ENCODE measurements at regions not wholly inside any gene's neighbourhood (a gene's known extent, or its start where the extent isn't known, plus 50 kb on each side); places are given as distances from the start of the nearest gene placed in this dataset.

GRCh38 chr11:116175707-116176106 lies 597.1 kb downstream of the BUD13 start:
- Histone ChIP-seq H3K27ac (no peak overlapping the region), H3K9me3 (no peaks in the 10 kb centered on the region), H3K27me3 (peaks cover 0 to 8% (median 0%) of the 10 kb centered on the region in 3 donors), H3K36me3 (no peaks in the 10 kb centered on the region), H3K4me3 (no peak overlapping the region), H3K4me1 (peaks cover 0 to 7% (median 7%) of the 10 kb centered on the region in 4 donors)
- TF ChIP-seq EP300 (IDR thresholded peaks at IDR 0.05) (no peak), CTCF (IDR thresholded peaks at IDR 0.05) (no peak), POLR2AphosphoS5 (IDR thresholded peaks at IDR 0.05) (no peak), POLR2A (IDR thresholded peaks at IDR 0.05) (no peak)
- intact Hi-C loops (cut with DNase I) = no loop called here
- DNase-seq = no peak
- WGBS, 2 donors = 80 to 85% methylated on average over 7 of the region's 7 CpGs

- 57 to 79% methylated on average over 20 of the region's 20 CpGs for WGBS, 2 donors
- no peak for TF ChIP-seq POLR2AphosphoS5 (IDR thresholded peaks at IDR 0.05)
- no peak for TF ChIP-seq POLR2A (IDR thresholded peaks at IDR 0.05)
- no peak for TF ChIP-seq EP300 (IDR thresholded peaks at IDR 0.05)
- TF ChIP-seq CTCF (IDR thresholded peaks at IDR 0.05) = no peak
- no peak overlapping the region for H3K4me3 ChIP-seq
- no peaks in the 10 kb centered on the region for H3K36me3 ChIP-seq
- intact Hi-C loops (cut with DNase I) = no loop called here
- H3K4me1 ChIP-seq = no peaks in the 10 kb centered on the region
- H3K27me3 ChIP-seq = peaks cover 0 to 8% (median 0%) of the 10 kb centered on the region in 3 donors
- H3K27ac ChIP-seq = no peak overlapping the region
- no peaks in the 10 kb centered on the region for H3K9me3 ChIP-seq
- DNase-seq = no peak
Observed at GRCh38 chr11:116173941-116174911, 598.6 kb downstream of the BUD13 start.

- Histone ChIP-seq H3K27ac (no peak overlapping the region), H3K27me3 (peaks cover 0 to 8% (median 0%) of the 10 kb centered on the region in 3 donors), H3K4me3 (no peak overlapping the region), H3K9me3 (no peaks in the 10 kb centered on the region), H3K4me1 (no peaks in the 10 kb centered on the region), H3K36me3 (no peaks in the 10 kb centered on the region)
- no peak for TF ChIP-seq CTCF (IDR thresholded peaks at IDR 0.05)
- TF ChIP-seq EP300 (IDR thresholded peaks at IDR 0.05) = no peak
- no peak for TF ChIP-seq POLR2A (IDR thresholded peaks at IDR 0.05)
- no peak for TF ChIP-seq POLR2AphosphoS5 (IDR thresholded peaks at IDR 0.05)
- intact Hi-C loops (cut with DNase I) = no loop called here
- DNase-seq = no peak
- 76 to 82% methylated on average over 4 of the region's 4 CpGs for WGBS, 2 donors
Observed at GRCh38 chr11:116173506-116173905, 599.3 kb downstream of the BUD13 start.

- intact Hi-C loops (cut with DNase I) = no loop called here
Observed at GRCh38 chr11:116172851-116173250, 599.9 kb downstream of the BUD13 start.

More at GRCh38 chr11:116172851-116173250, 599.9 kb downstream of the BUD13 start:
- Histone ChIP-seq H3K36me3 (no peaks in the 10 kb centered on the region), H3K4me1 (no peaks in the 10 kb centered on the region), H3K27ac (no peak overlapping the region), H3K4me3 (no peak overlapping the region), H3K27me3 (peaks cover 0 to 8% (median 0%) of the 10 kb centered on the region in 3 donors), H3K9me3 (no peaks in the 10 kb centered on the region)
- DNase-seq = no peak
- TF ChIP-seq POLR2AphosphoS5 (IDR thresholded peaks at IDR 0.05) = no peak
- no peak for TF ChIP-seq EP300 (IDR thresholded peaks at IDR 0.05)
- TF ChIP-seq CTCF (IDR thresholded peaks at IDR 0.05) = no peak
- TF ChIP-seq POLR2A (IDR thresholded peaks at IDR 0.05) = no peak
- 72 to 74% methylated on average over 2 of the region's 2 CpGs for WGBS, 2 donors
